GM11168 (cell line): ENCODE measurements at regions not wholly inside any gene's neighbourhood (a gene's known extent, or its start where the extent isn't known, plus 50 kb on each side); places are given as distances from the start of the nearest gene placed in this dataset.

Experiments used
- in situ Hi-C: fragments of 300-500 bp; cut with MboI; formaldehyde crosslinking; loops from one replicate; pipeline ENCODE4 v1.12.0; 2022; ENCODE audit warnings: low sequenced_read_pairs; ENCODE audit not compliant: unreplicated experiment

- in situ Hi-C loops, result no loop called here
Observed at GRCh38 chr3:145159640-145160039, 1001.3 kb downstream of the PLOD2 start.

GRCh38 chr3:145170121-145170520 lies 990.9 kb downstream of the PLOD2 start:
- in situ Hi-C loops, result no loop called here

GRCh38 chr3:145175626-145176025 lies 985.4 kb downstream of the PLOD2 start:
- in situ Hi-C loops, result no loop called here

- in situ Hi-C loops, result no loop called here
Observed at GRCh38 chr3:145176907-145177306, 984.1 kb downstream of the PLOD2 start.

- in situ Hi-C loops, result no loop called here
Observed at GRCh38 chr3:145177828-145178227, 983.2 kb downstream of the PLOD2 start.

GRCh38 chr3:145182196-145182911 lies 978.6 kb downstream of the PLOD2 start:
- in situ Hi-C loops, result no loop called here

GRCh38 chr3:145183261-145183660 lies 977.7 kb downstream of the PLOD2 start:
- in situ Hi-C loops, result no loop called here

- in situ Hi-C loops, result no loop called here
Observed at GRCh38 chr3:145188079-145188770, 972.8 kb downstream of the PLOD2 start.

GRCh38 chr3:145190138-145190537 lies 970.8 kb downstream of the PLOD2 start:
- in situ Hi-C loops, result no loop called here

- in situ Hi-C loops, result no loop called here
Observed at GRCh38 chr3:145190761-145191160, 970.2 kb downstream of the PLOD2 start.

- in situ Hi-C loops, result no loop called here
Observed at GRCh38 chr3:145191543-145191942, 969.4 kb downstream of the PLOD2 start.

GRCh38 chr3:145197051-145197820 lies 963.7 kb downstream of the PLOD2 start:
- in situ Hi-C loops, result no loop called here

GRCh38 chr3:145197821-145198220 lies 963.2 kb downstream of the PLOD2 start:
- in situ Hi-C loops, result no loop called here

GRCh38 chr3:145209561-145209960 lies 951.4 kb downstream of the PLOD2 start:
- in situ Hi-C loops, result no loop called here

GRCh38 chr3:145219355-145220235 lies 941.4 kb downstream of the PLOD2 start:
- in situ Hi-C loops, result no loop called here

- in situ Hi-C loops, result no loop called here
Observed at GRCh38 chr3:145224886-145225285, 936.1 kb downstream of the PLOD2 start.

- in situ Hi-C loops, result no loop called here
Observed at GRCh38 chr3:145243875-145244274, 917.1 kb downstream of the PLOD2 start.

- in situ Hi-C loops, result no loop called here
Observed at GRCh38 chr3:145244327-145244726, 916.7 kb downstream of the PLOD2 start.

GRCh38 chr3:145246291-145246690 lies 914.7 kb downstream of the PLOD2 start:
- in situ Hi-C loops, result no loop called here

GRCh38 chr3:145248928-145249327 lies 912.1 kb downstream of the PLOD2 start:
- in situ Hi-C loops, result no loop called here
